HG03108 (cell line): ENCODE measurements at regions not wholly inside any gene's neighbourhood (a gene's known extent, or its start where the extent isn't known, plus 50 kb on each side); places are given as distances from the start of the nearest gene placed in this dataset.
"Not testable (repeated sequence)": the region's sequence is repeated elsewhere in the genome, so short reads cannot be mapped to it uniquely, and the experiment has no call there.

Experiments used
- ATAC-seq: cut with Tn5 transposase; IDR thresholded peaks from one replicate; pipeline ENCODE4 v1.9.1; 2021; ENCODE audit warnings: moderate library complexity; ENCODE audit not compliant: unreplicated experiment

DNA sequence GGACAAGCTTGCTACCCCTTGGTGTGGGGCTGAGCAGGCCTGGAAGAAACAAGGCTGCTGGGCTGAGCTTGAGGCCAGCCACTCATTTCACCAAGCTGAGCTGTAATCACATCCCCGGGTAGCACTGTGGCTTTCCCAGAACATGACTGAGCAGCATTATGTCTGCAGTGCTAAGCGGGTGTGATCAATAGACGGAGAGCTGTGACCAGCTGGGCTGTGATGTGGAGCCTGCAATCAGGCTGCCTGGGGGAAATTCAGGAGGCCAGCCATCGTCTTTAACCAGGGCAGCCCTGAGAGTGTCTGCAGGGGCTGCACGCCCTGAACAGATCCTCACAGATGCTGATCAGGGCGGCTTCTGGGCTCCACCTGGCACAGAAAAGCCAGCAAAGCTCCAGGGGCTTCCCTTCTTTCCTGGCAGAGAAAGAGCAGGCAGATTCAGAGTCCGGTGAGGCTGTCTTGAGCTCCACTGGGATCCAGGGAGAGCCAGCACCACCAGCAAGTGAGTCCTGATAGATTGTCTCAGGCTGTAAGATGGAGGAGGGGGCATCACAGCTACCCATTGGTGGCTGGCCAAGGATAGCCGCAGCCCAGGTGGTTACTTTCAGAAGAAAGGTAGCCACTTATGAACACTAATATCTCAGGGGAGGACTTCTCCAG is 165.9 kb downstream of the NRN1 start:
- no peak for ATAC-seq

DNA sequence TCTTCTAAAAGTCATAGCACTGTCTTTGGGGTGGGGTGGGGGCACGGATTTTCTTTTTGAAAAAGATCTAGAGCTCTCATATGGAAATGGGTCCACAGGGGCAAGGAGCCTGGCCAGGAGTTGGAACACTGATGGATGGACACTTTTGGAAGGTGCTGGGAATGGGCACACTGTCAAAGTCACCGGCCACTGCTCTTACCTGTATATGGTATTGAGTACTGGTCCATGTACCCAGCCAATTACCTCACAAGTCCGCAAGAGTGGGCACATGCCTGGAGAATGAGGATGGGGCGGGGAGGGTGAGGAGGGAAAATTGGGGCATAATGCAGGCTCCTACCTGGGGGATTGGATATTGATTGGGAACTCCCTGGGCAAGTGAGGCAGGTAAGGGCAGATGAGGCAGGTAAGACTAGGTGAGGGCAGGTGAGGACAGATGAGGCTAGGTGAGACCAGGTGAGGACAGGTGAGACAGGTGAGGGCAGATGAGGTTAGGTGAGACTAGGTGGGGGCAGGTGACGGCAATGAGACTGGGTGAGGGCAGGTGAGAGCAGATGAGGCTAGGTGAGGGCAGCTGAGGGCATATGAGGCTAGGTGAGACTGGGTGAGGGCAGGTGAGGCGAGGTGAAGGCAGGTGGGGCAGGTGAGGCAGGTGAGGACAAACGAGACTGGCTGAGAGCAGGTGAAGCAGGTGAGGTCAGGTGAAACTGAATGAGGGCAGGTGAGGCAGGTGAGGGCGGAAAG is 167.9 kb downstream of the NRN1 start:
- ATAC-seq, result no peak

DNA sequence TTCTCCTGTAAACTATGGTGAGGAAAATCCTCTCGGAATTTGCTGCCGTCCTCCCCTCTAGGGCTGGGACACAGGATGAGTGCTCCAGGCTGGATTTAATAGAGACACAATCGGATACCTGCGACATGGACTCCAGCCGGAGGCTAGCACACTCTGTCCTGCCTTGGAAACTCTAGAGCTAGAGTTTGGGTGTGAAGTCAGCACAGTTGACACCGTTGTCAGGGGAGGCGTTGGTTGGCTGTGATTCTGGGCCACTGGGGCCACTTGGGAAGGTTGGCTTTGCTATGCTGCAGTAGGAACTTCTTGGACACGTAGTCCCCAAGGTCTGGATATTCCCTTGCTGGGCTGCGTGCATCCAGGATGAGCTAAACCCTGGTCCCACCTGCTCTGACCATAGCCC is 169.4 kb downstream of the NRN1 start:
- no peak for ATAC-seq

DNA sequence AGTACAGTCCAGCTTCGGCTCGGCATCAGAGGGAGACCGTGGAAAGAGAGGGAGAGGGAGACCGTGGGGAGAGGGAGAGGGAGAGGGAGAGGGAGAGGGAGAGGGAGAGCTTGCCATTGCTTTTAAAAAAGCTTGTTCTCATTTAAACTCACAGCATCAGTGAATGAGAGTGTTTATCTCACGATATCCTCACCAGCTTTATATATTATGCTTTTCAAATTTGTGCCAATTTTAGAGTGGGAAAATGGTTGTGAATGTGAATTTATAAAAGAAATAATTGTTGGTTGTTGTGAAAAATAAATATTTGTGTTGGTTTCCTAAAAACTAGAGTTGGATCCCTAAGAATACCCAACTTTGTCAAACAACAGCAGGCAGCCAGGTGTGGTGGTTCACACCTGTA is 170.1 kb downstream of the NRN1 start:
- not testable (repeated sequence) for ATAC-seq

DNA sequence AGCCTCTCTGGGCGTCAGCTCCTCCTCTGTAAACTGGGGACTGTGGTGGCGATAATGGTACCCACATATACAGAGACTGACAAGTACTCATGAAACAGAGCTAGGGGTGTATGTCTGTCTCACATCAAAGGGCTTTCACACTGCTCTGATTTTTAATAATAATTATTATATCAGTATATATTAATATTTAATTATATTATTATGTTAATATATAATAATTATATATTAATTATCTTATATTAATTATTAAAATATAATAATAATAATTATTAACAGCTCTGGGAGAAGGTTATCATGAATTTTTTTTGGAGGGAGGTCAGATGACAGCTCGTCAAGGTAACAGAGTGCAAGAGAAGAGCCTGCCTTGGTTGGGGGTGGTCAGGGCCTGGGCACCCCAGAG is 173.6 kb downstream of the NRN1 start:
- no peak for ATAC-seq

DNA sequence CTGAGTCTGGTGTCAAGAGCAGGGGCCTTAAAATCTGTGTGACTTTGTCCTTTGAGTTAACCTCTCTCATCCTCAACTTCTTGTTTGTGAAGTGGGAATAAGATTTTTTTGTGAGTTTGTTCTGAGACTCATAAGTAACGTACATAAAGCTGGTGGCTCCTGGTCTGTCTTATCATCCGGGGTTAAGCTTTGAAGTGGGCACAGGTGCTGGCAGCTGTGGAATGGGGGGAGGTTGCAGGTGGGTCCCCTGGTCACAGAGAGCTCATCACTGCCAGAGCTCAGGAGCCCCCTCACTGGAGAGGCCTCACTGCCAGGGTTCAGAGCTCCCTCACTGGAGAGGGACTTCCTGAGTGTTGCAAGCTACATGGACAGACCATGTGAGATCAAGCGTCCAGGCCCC is 174.1 kb downstream of the NRN1 start:
- ATAC-seq, result no peak

DNA sequence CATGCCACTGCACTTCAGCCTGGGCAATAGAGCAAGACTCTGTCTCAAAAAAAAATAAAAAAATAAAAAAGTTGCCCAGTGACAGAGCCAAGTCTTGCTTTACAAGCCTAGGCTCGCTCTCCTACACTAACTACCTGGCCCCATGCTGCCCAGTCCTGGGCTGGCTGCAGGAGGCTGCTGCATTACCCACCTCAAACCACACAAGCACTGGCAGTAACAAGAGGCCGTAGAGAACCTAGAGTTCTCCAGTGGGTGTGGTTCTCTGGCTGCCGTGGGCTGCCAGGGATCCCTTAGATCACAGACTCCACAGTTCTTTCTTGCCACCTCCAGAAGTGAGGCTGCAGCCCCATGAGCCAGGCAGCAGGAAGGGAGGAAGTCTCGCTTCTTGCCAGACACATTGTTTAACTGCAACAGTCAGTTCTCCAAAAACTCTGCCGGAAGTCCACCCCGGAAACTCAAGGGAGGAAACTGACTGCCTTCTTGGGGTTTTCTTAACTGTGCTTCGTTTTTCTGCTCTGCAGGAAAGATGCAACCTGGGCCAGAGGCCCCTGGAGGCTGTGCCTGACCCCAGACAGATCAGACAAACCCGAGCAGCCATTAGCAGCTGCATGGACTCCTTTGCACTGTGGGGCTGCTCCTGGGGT is 175.4 kb downstream of the NRN1 start:
- ATAC-seq, result not testable (repeated sequence)

DNA sequence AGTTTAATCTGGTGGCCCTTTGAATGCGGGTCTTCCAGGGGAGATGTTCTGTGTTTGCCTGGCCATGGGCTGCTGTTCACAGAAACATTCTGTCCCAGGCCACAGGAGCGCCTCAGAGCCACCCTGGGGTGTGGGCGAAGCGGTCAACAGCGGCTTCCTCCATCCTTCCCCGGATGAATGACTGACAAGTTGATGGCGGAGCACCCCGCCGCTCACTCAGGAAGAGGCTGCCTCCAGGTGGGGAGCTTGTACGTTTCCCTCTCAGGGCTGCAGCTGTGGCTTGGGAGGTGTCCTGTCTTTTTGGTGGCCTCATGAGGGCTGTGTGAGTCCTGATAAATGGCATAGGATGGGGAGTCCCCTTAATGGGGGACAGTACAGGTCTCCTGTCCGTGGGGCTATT is 178.4 kb downstream of the NRN1 start:
- ATAC-seq, result no peak

DNA sequence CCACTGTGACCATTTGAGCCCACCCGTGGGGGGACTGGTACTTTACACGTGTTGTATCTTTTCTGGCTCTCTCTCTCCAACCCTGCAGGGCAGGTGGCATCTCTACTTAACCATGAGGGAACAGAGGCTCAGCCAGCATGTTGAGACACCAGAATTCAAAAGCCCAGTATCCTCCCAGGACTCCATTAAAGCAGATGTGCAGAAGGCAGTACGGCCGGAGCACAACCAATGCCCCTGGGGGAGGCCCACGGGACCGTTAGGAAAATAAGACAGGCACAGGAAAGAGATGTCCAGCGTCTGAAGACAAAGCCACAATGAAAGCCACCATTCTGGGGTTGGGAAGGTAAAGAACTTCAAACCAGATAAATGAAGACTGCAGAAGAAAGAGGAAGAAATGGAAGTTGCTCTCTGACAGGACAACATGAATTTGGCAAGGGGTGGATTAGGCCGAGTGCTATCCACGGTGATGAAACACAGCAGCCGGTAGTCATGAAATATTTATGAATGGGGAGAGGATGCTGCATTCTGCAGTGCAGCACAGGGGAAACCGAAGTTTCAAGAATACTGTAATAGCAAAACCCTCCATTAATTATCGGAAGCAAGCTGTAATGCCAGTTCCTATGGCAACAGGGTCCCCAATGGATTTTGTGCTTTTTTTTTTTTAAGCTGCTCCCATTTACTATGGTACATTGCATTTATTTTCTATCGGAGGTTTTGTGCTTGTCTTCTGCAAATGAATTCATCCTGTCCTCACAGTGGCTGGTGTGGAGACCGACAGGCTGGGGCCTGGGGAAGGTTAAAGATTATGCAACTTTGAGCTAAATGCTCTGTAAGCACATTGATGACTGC is 179.4 kb downstream of the NRN1 start:
- ATAC-seq, result no peak

DNA sequence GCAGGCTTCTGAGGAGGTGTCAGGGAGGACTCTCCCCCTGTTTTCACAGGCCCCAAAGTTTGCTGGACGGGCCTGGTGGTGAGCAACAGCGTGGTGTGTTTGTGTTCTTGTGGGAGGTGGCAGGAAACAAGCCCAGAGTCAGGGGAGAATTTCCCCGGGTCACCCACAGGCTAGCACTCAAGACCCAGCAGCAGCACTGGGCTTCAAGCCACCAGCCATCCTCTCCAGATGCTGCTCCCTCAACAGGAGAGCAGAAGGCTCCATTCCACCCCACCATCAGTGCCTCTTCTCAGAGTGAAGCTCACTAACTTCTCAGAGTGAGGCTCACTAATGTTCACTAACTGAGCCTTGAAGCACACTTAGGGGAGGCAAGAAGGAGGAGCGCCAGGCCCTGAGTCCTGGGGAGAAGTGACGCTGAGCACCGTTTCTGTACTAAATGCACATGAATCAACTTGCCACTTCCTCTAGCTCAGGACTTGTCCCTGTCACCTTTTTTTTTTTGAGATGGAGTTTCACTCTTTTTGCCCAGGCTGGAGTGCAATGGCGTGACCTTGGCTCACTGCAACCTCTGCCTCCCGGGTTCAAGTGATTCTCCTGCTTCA is 182.2 kb downstream of the NRN1 start:
- ATAC-seq, result not testable (repeated sequence)
